H1 (cell line): ENCODE measurements at regions not wholly inside any gene's neighbourhood (a gene's known extent, or its start where the extent isn't known, plus 50 kb on each side); places are given as distances from the start of the nearest gene placed in this dataset.

Experiments used
- ASH2L ChIP-seq: fragments of 200-600, 300-600 bp; sonication (generic); IDR thresholded peaks from one replicate; pipeline ENCODE4 v1.7.1; 2017; ENCODE audit warnings: low read length
- CBX8 ChIP-seq: fragments of 300-800, 300-1000 bp; sonication (generic); IDR thresholded peaks from 2 replicates; pipeline ENCODE4 v1.7.1; 2016; ENCODE audit warnings: low read depth, low read length, borderline replicate concordance
- CTCF ChIP-seq, 3 experiments: IDR thresholded peaks; 1 replicate in 2 of 3; 2 replicates in 1 of 3; pipeline versions ENCODE4 v1.5.1 to v1.6.1; 2011; ENCODE audit warnings: low read length in 3 of 3, mild to moderate bottlenecking in 3 of 3, inconsistent platforms in 2 of 3, low read depth in 1 of 3, moderate library complexity in 1 of 3; ENCODE audit not compliant: insufficient read depth in 1 of 3; ENCODE audit errors: control extremely low read depth in 1 of 3
- NANOG ChIP-seq: IDR thresholded peaks from 2 replicates; pipeline ENCODE4 v1.6.1; 2011; ENCODE audit warnings: low read length, low read depth, mild to moderate bottlenecking, inconsistent platforms; ENCODE audit not compliant: insufficient read depth, poor library complexity, severe bottlenecking
- NRF1 ChIP-seq: IDR thresholded peaks from 2 replicates; pipeline ENCODE4 v1.6.1; 2011; ENCODE audit warnings: mild to moderate bottlenecking, low read depth, low read length, improper control_type of control experiment
- POLR2AphosphoS5 ChIP-seq: IDR thresholded peaks from 2 replicates; pipeline ENCODE4 v1.6.1; 2011; ENCODE audit warnings: low read depth, low read length

DNA sequence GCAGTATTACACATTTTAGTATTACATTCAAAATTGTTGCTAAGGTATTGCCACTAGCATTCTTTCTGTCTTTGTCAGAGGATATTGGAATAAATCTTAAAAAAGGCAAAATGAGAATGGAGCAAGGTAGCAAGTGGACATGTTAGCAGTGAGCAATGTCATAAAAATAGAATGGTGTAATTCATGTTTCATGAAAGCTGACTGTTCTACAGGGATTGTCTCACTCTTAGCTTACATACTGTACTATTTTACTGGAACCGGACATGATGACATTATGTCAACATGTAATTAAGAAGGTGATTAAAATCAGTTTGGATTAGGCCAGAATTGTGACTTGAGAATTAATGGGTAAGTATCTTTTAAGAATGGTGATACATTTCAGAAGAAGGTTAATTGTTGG lies 1086.2 kb downstream of the STIM2 start (continued):
- TF ChIP-seq CTCF (IDR thresholded peaks at IDR 0.05; ENCODE audit: control extremely low read depth in 1 of 3, insufficient read depth in 1 of 3, low read depth in 1 of 3, low read length in 3 of 3): no peak
- TF ChIP-seq NRF1: no peak
- TF ChIP-seq ASH2L: no peak
- TF ChIP-seq POLR2AphosphoS5: no peak
- TF ChIP-seq CBX8: no peak
- TF ChIP-seq NANOG: no peak
